WERI-Rb-1 (cell line): ENCODE measurements at regions not wholly inside any gene's neighbourhood (a gene's known extent, or its start where the extent isn't known, plus 50 kb on each side); places are given as distances from the start of the nearest gene placed in this dataset.

Experiments used
- DNase-seq: peaks from one replicate; pipeline ENCODE4 v3.0.0-alpha.2; 2020
- H3K27ac ChIP-seq: fragments of 250-450 bp; sonication (Bioruptor Pico); 2 replicates; pipeline ENCODE4 v1.5.1; 2020; ENCODE audit warnings: mild to moderate bottlenecking, moderate library complexity
- H3K27me3 ChIP-seq: fragments of 250-450 bp; sonication (Bioruptor Pico); 2 replicates; pipeline ENCODE4 v1.5.1; 2021; ENCODE audit warnings: mild to moderate bottlenecking, low read depth, moderate library complexity; ENCODE audit not compliant: insufficient read depth, severe bottlenecking
- H3K36me3 ChIP-seq: fragments of 250-450 bp; sonication (Bioruptor Pico); 2 replicates; pipeline ENCODE4 v1.5.1; 2020; ENCODE audit warnings: mild to moderate bottlenecking, moderate library complexity
- H3K4me3 ChIP-seq: 2 replicates; pipeline ENCODE4 v1.5.1; 2011; ENCODE audit warnings: low read depth, mild to moderate bottlenecking, control low read depth, low read length
- H3K9me3 ChIP-seq: fragments of 250-450 bp; sonication (Bioruptor Pico); 2 replicates; pipeline ENCODE4 v1.5.1; 2021; ENCODE audit warnings: mild to moderate bottlenecking, moderate library complexity; ENCODE audit not compliant: severe bottlenecking
- TF ChIP-seq, protein P1 (sequence below): IDR thresholded peaks from 2 replicates; pipeline ENCODE4 v1.5.1; 2011; ENCODE audit warnings: low read depth, mild to moderate bottlenecking, control low read depth, inconsistent platforms, low read length

DNA sequence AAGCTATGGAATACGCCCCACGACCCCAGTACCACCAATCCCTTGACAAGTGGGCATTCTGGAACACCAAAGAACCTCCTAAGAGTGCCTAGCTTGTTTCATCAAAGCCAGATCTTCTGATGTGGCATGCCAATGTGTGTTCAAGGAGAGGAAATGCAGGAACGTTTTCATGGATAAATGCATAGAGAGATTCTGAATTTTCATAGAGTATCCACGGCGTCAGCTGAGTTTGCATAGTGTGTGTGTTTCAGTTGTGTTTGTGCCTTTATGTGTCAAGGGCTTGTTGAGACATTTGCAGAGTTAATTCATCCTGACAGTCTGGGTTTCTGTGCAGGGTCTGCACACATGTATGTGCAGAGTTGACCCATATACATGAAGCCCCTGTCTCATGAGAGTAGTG lies 172.7 kb upstream of the LRFN2 start:
- Histone ChIP-seq H3K4me3 (no peak overlapping the region), H3K27ac (no peak overlapping the region)
- DNase-seq, result no peak

DNA sequence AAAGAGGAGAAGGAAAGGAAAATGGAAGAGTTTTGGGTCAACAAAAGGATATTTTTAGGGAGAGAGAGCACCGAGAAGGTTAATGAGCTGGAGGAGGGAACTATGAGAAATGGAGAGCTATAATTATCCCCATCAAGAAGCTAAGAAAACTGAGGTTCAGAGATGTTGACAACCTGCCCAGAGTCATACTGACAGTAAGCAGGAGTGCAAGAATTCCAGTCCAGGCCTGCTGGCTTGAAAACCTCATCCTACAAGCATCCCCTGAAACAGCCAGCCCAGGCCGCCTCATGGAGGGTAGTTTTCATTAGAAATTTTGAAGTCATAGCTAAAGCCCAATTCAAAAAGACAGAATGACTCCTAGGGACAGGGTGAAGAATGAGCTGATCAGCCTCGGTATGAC lies 172.1 kb upstream of the LRFN2 start:
- TF ChIP-seq, protein P1, sequence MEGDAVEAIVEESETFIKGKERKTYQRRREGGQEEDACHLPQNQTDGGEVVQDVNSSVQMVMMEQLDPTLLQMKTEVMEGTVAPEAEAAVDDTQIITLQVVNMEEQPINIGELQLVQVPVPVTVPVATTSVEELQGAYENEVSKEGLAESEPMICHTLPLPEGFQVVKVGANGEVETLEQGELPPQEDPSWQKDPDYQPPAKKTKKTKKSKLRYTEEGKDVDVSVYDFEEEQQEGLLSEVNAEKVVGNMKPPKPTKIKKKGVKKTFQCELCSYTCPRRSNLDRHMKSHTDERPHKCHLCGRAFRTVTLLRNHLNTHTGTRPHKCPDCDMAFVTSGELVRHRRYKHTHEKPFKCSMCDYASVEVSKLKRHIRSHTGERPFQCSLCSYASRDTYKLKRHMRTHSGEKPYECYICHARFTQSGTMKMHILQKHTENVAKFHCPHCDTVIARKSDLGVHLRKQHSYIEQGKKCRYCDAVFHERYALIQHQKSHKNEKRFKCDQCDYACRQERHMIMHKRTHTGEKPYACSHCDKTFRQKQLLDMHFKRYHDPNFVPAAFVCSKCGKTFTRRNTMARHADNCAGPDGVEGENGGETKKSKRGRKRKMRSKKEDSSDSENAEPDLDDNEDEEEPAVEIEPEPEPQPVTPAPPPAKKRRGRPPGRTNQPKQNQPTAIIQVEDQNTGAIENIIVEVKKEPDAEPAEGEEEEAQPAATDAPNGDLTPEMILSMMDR, result no peak
- H3K27me3 ChIP-seq, result no peaks in the 10 kb centered on the region
- H3K9me3 ChIP-seq, result no peaks in the 10 kb centered on the region
- H3K27ac ChIP-seq, result no peak overlapping the region
- no peak for DNase-seq
- H3K36me3 ChIP-seq, result no peaks in the 10 kb centered on the region
- no peak overlapping the region for H3K4me3 ChIP-seq

More for the DNA sequence above, 172.7 kb upstream of the LRFN2 start:
- Histone ChIP-seq H3K36me3 (no peaks in the 10 kb centered on the region), H3K27me3 (no peaks in the 10 kb centered on the region), H3K9me3 (no peaks in the 10 kb centered on the region)
- TF ChIP-seq, protein P1, result no peak

DNA sequence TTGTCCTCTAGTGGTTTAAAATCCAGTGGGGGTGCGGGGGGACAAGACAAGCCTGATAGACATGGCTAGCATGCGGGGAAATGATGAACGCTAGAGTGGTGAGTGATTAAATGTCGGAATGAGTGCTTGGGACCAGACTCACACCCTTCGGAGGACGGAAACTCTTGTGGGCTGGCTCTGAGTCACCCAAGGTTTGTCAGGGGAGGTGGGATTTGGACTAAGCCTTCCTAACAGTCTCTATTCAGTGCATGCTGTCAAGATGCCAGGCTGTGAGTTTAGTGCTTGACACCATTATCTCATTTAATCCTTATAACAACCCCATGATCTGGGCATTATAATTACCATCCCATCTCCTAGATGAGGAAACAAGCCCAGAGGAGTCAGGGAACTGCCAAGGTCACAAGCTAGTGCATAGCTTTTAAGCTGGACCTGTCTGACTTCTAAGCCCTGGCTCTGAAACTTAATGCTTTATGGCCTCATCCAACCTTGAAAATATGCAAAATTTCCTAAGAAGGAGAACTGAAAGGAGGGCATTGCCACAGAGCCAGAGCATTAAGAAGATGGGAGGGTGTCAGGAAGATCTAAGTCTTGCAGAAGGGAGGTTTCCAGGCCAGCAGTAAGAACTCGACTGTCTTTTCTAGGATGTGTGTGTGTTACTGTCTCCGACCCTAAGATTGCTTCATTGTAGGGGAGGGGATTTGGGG lies 168.7 kb upstream of the LRFN2 start:
- Histone ChIP-seq H3K27me3 (no peaks in the 10 kb centered on the region), H3K36me3 (no peaks in the 10 kb centered on the region), H3K9me3 (no peaks in the 10 kb centered on the region), H3K4me3 (peak overlapping the region; percentile 45), H3K27ac (peak overlapping the region; percentile 72)
- peak; percentile 92 for DNase-seq
- TF ChIP-seq, protein P1, result no peak

DNA sequence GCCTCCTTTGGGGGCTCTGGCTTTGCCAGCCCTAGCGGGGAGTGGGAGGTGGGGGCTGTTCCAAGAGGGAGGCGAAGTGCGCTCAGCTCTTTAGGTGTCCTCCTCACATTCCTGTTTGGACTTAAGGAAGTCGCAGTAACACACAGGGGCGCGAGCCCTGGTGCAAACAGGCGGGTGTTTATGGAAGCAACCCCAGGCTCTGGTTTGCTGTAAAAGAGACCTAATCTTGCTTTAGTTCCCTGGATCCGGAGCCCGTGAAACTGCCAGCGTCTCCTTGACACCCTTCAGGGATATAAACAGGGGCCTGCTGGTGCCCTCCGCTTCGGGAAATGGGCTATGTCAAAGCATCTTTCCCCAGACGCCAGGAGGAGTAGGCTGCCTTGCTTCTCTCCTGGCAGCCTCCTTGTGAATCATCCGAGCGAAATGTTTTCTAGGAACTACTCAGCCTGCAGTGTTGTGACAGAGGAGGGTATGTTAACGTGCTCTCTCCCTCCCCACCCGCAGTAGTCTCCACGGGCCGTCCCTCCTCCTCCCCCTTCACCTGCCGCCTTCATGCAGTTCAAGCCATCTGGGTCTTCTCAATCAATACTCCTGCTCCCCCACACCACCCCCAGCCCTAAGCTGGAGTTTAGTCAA lies 168.0 kb upstream of the LRFN2 start:
- Histone ChIP-seq H3K36me3 (no peaks in the 10 kb centered on the region), H3K27ac (peak overlapping the region; percentile 72), H3K4me3 (peak overlapping the region; percentile 45), H3K9me3 (no peaks in the 10 kb centered on the region), H3K27me3 (no peaks in the 10 kb centered on the region)
- TF ChIP-seq, protein P1, result no peak
- DNase-seq, result peak; percentile 93

DNA sequence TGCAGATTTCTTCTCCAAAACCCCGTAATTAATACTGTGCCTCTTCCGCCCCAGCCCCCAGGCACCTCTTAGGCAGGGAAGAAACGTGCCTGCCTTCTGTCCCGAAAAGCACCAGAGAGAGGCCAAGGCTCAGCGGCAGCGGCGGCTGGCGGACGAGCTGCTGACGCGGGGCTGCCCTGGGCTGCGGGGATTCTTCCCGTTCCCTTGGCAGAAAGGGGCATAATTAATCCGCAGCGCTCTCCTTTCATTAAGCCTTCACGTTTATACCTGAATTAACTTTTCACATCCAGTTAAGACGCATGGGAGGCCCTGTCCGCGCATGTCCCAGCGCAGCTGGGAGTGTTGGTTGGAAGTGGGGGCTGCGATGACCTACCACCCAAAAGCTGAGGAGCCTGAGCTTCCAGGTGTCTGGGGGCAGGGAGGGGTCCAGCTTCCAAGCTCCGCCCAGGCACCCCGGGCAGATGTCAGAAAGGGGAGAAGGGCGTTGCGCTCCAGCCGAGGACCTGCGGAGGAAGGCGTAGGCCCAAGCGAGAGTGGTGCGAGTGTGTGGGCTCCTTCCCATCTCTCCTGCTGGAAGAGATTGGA lies 167.4 kb upstream of the LRFN2 start:
- H3K9me3 ChIP-seq, result no peaks in the 10 kb centered on the region
- H3K36me3 ChIP-seq, result no peaks in the 10 kb centered on the region
- no peaks in the 10 kb centered on the region for H3K27me3 ChIP-seq
- DNase-seq, result peak; percentile 52
- H3K27ac ChIP-seq, result peak overlapping the region; percentile 72
- TF ChIP-seq, protein P1, result no peak
- H3K4me3 ChIP-seq, result peak overlapping the region; percentile 45
